ENCODE measurements at regions not wholly inside any gene's neighbourhood (a gene's known extent, or its start where the extent isn't known, plus 50 kb on each side); places are given as distances from the start of the nearest gene placed in this dataset.
"Not testable (repeated sequence)": the region's sequence is repeated elsewhere in the genome, so short reads cannot be mapped to it uniquely, and the experiment has no call there.

GRCh38 chr16:22436823-22437652, 62.6 kb upstream of the CDR2 start:
- not testable (repeated sequence) for H3K4me1 ChIP-seq (ENCODE audit: control insufficient read depth, insufficient read depth, low read length); H3K9me3 ChIP-seq (ENCODE audit: control insufficient read depth, insufficient read depth, low read length); H3K27me3 ChIP-seq (ENCODE audit: control insufficient read depth, insufficient read depth, low read length); H3K36me3 ChIP-seq (ENCODE audit: control insufficient read depth, insufficient read depth, low read length)
- H3K4me3 ChIP-seq (ENCODE audit: low read depth, low read length), result peak overlapping the region; percentile 78
- peak overlapping the region; percentile 89 for H3K9ac ChIP-seq (ENCODE audit: low read depth, low read length)

GRCh38 chr16:22436326-22436822, 62.0 kb upstream of the CDR2 start:
- H3K4me3 ChIP-seq (ENCODE audit: low read depth, low read length), result peak overlapping the region; percentile 78
- not testable (repeated sequence) for H3K9me3 ChIP-seq (ENCODE audit: control insufficient read depth, insufficient read depth, low read length); H3K9ac ChIP-seq (ENCODE audit: low read depth, low read length); H3K4me1 ChIP-seq (ENCODE audit: control insufficient read depth, insufficient read depth, low read length); H3K27me3 ChIP-seq (ENCODE audit: control insufficient read depth, insufficient read depth, low read length); H3K36me3 ChIP-seq (ENCODE audit: control insufficient read depth, insufficient read depth, low read length)

DNA sequence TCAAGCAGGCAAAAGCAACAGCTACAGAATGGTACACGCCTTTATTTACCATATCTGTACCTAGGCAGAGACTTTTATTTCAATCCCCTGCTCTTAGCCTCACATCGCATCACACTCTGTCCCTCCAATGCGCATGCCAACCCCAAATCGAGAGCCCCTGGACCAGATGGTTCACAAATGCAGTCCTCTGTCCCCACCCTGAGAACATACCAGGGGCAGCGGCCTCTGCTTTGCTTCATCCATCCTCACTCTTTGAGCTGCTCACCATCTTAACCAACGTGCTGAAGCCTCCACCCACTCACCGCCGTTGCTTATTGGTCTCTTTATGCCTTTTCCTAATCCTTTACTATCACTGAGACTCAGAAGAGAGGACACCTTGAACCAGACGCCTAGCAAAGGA, 56.9 kb upstream of the CDR2 start:
- not testable (repeated sequence) for H3K9me3 ChIP-seq (ENCODE audit: control insufficient read depth, insufficient read depth, low read length); H3K4me1 ChIP-seq (ENCODE audit: control insufficient read depth, insufficient read depth, low read length); H3K9ac ChIP-seq (ENCODE audit: low read depth, low read length); H3K27me3 ChIP-seq (ENCODE audit: control insufficient read depth, insufficient read depth, low read length); H3K4me3 ChIP-seq (ENCODE audit: low read depth, low read length)
- peaks cover 14% of the 10 kb centered on the region for H3K36me3 ChIP-seq (ENCODE audit: control insufficient read depth, insufficient read depth, low read length)

GRCh38 chr16:22428654-22429053, 54.2 kb upstream of the CDR2 start:
- H3K4me3 ChIP-seq (ENCODE audit: low read depth, low read length), result no peak overlapping the region

DNA sequence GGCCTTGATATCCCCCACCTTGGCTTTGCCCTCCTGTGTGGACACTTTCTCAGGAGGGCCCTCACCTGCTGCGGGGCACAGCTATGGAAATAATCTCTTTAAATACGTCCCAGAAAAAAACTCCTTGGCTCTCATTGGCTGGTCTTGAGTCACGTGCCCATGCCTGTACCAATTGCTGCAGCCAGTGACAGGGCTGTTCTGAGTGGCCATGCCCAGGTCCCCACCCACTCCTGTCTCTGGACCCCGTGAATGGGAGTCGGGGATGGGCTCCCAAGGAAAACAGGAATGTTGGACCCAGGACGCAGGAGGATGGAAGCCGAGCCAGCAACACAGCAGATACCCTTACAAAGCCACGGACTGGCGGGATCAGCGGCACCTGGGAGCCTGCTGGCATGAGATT, 53.1 kb upstream of the CDR2 start:
- no peaks in the 10 kb centered on the region for H3K27me3 ChIP-seq (ENCODE audit: control insufficient read depth, insufficient read depth, low read length)
- peaks cover 14% of the 10 kb centered on the region for H3K36me3 ChIP-seq (ENCODE audit: control insufficient read depth, insufficient read depth, low read length)
- no peaks in the 10 kb centered on the region for H3K4me1 ChIP-seq (ENCODE audit: control insufficient read depth, insufficient read depth, low read length)
- H3K9me3 ChIP-seq (ENCODE audit: control insufficient read depth, insufficient read depth, low read length), result no peaks in the 10 kb centered on the region
- no peak overlapping the region for H3K9ac ChIP-seq (ENCODE audit: low read depth, low read length)
- no peak overlapping the region for H3K4me3 ChIP-seq (ENCODE audit: low read depth, low read length)

More at GRCh38 chr16:22428654-22429053, 54.2 kb upstream of the CDR2 start:
- H3K9me3 ChIP-seq (ENCODE audit: control insufficient read depth, insufficient read depth, low read length), result no peaks in the 10 kb centered on the region
- H3K4me1 ChIP-seq (ENCODE audit: control insufficient read depth, insufficient read depth, low read length), result no peaks in the 10 kb centered on the region
- no peaks in the 10 kb centered on the region for H3K27me3 ChIP-seq (ENCODE audit: control insufficient read depth, insufficient read depth, low read length)
- H3K9ac ChIP-seq (ENCODE audit: low read depth, low read length), result no peak overlapping the region
- peaks cover 14% of the 10 kb centered on the region for H3K36me3 ChIP-seq (ENCODE audit: control insufficient read depth, insufficient read depth, low read length)

- Histone ChIP-seq H3K9me3 (ENCODE audit: control insufficient read depth, insufficient read depth, low read length) (no peaks in the 10 kb centered on the region), H3K27me3 (ENCODE audit: control insufficient read depth, insufficient read depth, low read length) (no peaks in the 10 kb centered on the region), H3K36me3 (ENCODE audit: control insufficient read depth, insufficient read depth, low read length) (peaks cover 17% of the 10 kb centered on the region), H3K4me1 (ENCODE audit: control insufficient read depth, insufficient read depth, low read length) (no peaks in the 10 kb centered on the region), H3K4me3 (ENCODE audit: low read depth, low read length) (no peak overlapping the region), H3K9ac (ENCODE audit: low read depth, low read length) (no peak overlapping the region)
Observed at GRCh38 chr16:22425847-22426246, 51.4 kb upstream of the CDR2 start.

DNA sequence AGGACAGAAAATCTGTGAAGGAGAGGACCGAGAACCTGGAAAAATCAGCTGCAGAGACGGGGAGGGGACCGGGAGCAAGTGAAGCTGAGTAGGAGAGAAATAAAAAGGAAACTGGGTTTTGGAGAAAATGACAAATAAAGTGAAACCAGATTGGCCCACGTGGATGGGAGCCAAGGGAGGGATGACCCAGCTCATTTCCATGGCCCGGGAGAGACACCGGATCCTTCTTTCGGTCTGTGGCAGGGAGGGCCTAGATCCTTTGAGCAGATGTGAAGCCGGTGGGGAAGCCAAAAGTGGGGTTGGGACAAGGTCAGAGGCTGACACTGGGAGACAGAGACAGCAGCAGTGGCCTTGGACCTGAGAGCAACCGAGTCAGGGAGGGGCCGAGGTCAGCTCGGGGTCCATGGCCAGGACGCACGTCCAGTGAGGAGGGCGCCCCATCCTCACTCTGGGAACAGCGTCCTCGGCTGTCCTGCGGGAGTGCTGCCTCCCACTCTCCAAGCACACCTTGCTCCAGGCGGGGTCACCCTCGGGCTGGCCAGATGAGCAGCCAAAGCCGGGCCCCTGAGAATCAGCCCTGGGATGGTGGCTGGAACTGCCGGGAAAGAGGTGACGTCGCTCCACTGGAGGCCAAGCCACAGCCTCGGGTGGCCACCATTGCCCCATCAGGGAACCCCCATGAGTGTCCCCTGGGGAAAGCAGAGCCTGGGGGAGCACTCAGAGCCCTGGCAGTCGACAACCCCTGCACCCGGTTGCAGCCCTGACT, 50.8 kb upstream of the CDR2 start:
- H3K4me3 ChIP-seq (ENCODE audit: low read depth, low read length), result no peak overlapping the region
- H3K9ac ChIP-seq (ENCODE audit: low read depth, low read length), result no peak overlapping the region

GRCh38 chr16:22424161-22424937, 49.9 kb upstream of the CDR2 start:
- Histone ChIP-seq H3K4me1 (ENCODE audit: control insufficient read depth, insufficient read depth, low read length) (no peaks in the 10 kb centered on the region), H3K9ac (ENCODE audit: low read depth, low read length) (no peak overlapping the region), H3K4me3 (ENCODE audit: low read depth, low read length) (no peak overlapping the region), H3K36me3 (ENCODE audit: control insufficient read depth, insufficient read depth, low read length) (peaks cover 21% of the 10 kb centered on the region), H3K9me3 (ENCODE audit: control insufficient read depth, insufficient read depth, low read length) (no peaks in the 10 kb centered on the region), H3K27me3 (ENCODE audit: control insufficient read depth, insufficient read depth, low read length) (no peaks in the 10 kb centered on the region)

More for the DNA sequence above, 50.8 kb upstream of the CDR2 start:
- Histone ChIP-seq H3K9me3 (ENCODE audit: control insufficient read depth, insufficient read depth, low read length) (no peaks in the 10 kb centered on the region), H3K27me3 (ENCODE audit: control insufficient read depth, insufficient read depth, low read length) (no peaks in the 10 kb centered on the region), H3K4me1 (ENCODE audit: control insufficient read depth, insufficient read depth, low read length) (no peaks in the 10 kb centered on the region), H3K36me3 (ENCODE audit: control insufficient read depth, insufficient read depth, low read length) (peaks cover 21% of the 10 kb centered on the region)

All from iPS-15b (cell line).